OCI-LY1 (cell line): ENCODE measurements at regions not wholly inside any gene's neighbourhood (a gene's known extent, or its start where the extent isn't known, plus 50 kb on each side); places are given as distances from the start of the nearest gene placed in this dataset.

Experiments used
- EZH2 ChIP-seq: fragments of 200-600 bp; sonication (generic), shearing (Covaris generic); IDR thresholded peaks from 2 replicates; pipeline ENCODE4 v1.8.0; 2017; ENCODE audit warnings: borderline replicate concordance, mixed run types, mild to moderate bottlenecking, antibody characterized with exemption, low read length, moderate library complexity, mixed read lengths
- TF ChIP-seq, protein P1 (sequence below): fragments of 200-600 bp; sonication (generic), shearing (Covaris generic); IDR thresholded peaks from 2 replicates; pipeline ENCODE4 v1.5.1; 2017; ENCODE audit warnings: mild to moderate bottlenecking, antibody characterized with exemption, low read length, moderate library complexity, mixed read lengths

DNA sequence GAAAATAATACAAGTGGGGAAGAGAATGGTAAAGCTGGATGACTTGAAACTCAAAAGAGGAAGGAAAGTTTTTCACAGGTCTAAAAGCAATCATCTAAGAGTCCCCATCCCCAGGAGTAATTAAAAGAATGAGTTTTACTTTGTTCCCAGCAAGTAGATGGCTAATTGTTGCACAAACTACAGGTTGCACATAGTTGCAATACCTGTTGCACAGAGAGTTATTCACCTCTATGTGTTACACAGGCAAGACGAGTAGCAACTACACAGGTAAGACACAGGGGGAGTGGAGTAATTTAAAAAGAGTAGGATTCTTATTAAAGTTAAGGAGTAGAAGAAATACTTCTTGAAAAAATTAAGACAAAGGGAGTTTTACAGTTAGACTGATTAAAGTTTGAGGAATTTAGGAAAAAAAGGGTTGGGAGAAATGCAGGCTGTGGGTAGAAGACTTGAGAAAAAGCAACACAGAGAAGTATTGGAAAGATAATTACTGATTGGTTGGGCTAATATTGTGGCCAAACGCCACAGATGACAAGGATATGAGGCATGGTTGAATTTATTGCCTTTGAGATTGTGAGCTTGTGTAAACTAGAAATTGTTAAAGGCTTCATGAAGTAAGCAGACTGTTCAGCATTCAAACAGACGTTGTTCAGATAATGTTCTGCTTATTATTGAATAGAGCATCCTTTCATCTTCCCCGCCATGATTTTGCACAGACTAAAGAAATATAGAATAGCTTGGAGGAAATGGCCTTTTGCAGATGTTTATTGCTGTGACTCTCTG lies 699.3 kb downstream of the NR4A2 start:
- TF ChIP-seq, protein P1, sequence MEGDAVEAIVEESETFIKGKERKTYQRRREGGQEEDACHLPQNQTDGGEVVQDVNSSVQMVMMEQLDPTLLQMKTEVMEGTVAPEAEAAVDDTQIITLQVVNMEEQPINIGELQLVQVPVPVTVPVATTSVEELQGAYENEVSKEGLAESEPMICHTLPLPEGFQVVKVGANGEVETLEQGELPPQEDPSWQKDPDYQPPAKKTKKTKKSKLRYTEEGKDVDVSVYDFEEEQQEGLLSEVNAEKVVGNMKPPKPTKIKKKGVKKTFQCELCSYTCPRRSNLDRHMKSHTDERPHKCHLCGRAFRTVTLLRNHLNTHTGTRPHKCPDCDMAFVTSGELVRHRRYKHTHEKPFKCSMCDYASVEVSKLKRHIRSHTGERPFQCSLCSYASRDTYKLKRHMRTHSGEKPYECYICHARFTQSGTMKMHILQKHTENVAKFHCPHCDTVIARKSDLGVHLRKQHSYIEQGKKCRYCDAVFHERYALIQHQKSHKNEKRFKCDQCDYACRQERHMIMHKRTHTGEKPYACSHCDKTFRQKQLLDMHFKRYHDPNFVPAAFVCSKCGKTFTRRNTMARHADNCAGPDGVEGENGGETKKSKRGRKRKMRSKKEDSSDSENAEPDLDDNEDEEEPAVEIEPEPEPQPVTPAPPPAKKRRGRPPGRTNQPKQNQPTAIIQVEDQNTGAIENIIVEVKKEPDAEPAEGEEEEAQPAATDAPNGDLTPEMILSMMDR, result no peak
- TF ChIP-seq EZH2, result no peak
